K562 (cell line): ENCODE measurements at regions not wholly inside any gene's neighbourhood (a gene's known extent, or its start where the extent isn't known, plus 50 kb on each side); places are given as distances from the start of the nearest gene placed in this dataset.

Source experiments
- ARID4B ChIP-seq: sonication (generic); formaldehyde crosslinking; IDR thresholded peaks from 2 replicates; pipeline ENCODE4 v1.8.0; 2022; ENCODE audit warnings: mild to moderate bottlenecking, missing genetic modification reagents
- ATF7 ChIP-seq: fragments of 450-650 bp; IDR thresholded peaks from 2 replicates; pipeline ENCODE4 v1.7.1; 2014; ENCODE audit warnings: mild to moderate bottlenecking, moderate library complexity
- BDP1 ChIP-seq: IDR thresholded peaks from 3 replicates; pipeline ENCODE4 v1.6.1; 2011; ENCODE audit not compliant: insufficient read length, insufficient read depth
- CEBPB ChIP-seq: fragments of 450-650 bp; IDR thresholded peaks from 2 replicates; pipeline ENCODE4 v1.6.1; 2016; ENCODE audit warnings: missing genetic modification characterization, missing compliant biosample characterization
- FOXA3 ChIP-seq, 2 experiments: fragments of 450-650 bp in 1 of 2; sonication (generic) in 1 of 2; formaldehyde crosslinking; IDR thresholded peaks in 1 of 2; conservative IDR thresholded peaks in 1 of 2; 2 replicates each; pipeline versions ENCODE4 v1.4.0 to v1.8.0; 2020 to 2022; ENCODE audit warnings: mild to moderate bottlenecking in 2 of 2, missing genetic modification reagents in 1 of 2
- FOXJ3 ChIP-seq: sonication (generic); formaldehyde crosslinking; IDR thresholded peaks from 2 replicates; pipeline ENCODE4 v1.4.0; 2020; ENCODE audit warnings: mild to moderate bottlenecking, missing genetic modification reagents
- GATAD2A ChIP-seq: fragments of 450-650 bp; IDR thresholded peaks from 2 replicates; pipeline ENCODE4 v1.6.1; 2017
- KDM2B ChIP-seq: fragments of 250-450 bp; sonication (Bioruptor Pico); IDR thresholded peaks from 2 replicates; pipeline ENCODE4 v1.8.0; 2021; ENCODE audit warnings: mild to moderate bottlenecking, moderate library complexity
- MCM5 ChIP-seq: fragments of 450-650 bp; IDR thresholded peaks from 2 replicates; pipeline ENCODE4 v1.6.1; 2016; ENCODE audit warnings: low read depth
- MTA1 ChIP-seq: fragments of 450-650 bp; IDR thresholded peaks from 2 replicates; pipeline ENCODE4 v1.6.1; 2017; ENCODE audit warnings: borderline replicate concordance
- NFYB ChIP-seq: IDR thresholded peaks from 2 replicates; pipeline ENCODE4 v1.6.1; 2011; ENCODE audit warnings: mild to moderate bottlenecking, moderate library complexity; ENCODE audit not compliant: insufficient read length; ENCODE audit errors: extremely low read depth
- OTX1 ChIP-seq: fragments of 450-650 bp; formaldehyde crosslinking; IDR thresholded peaks from 2 replicates; pipeline ENCODE4 v1.4.0; 2022; ENCODE audit warnings: mild to moderate bottlenecking
- PYGO2 ChIP-seq: fragments of 450-650 bp; IDR thresholded peaks from 2 replicates; pipeline ENCODE4 v1.6.1; 2016; ENCODE audit warnings: mild to moderate bottlenecking, missing genetic modification characterization, moderate library complexity, missing compliant biosample characterization
- THRAP3 ChIP-seq: fragments of 450-650 bp; IDR thresholded peaks from 2 replicates; pipeline ENCODE4 v1.6.1; 2016; ENCODE audit warnings: mild to moderate bottlenecking, inconsistent platforms, borderline replicate concordance
- ZC3H11A ChIP-seq: IDR thresholded peaks from 2 replicates; pipeline ENCODE4 v1.6.1; 2012; ENCODE audit warnings: low read depth, low read length, improper control_type of control experiment
- ZNF280B ChIP-seq: fragments of 250-450 bp; sonication (Bioruptor Pico); IDR thresholded peaks from 2 replicates; pipeline ENCODE4 v1.5.1; 2021; ENCODE audit warnings: mild to moderate bottlenecking
- ZNF586 ChIP-seq: fragments of 450-650 bp; formaldehyde crosslinking; conservative IDR thresholded peaks from 2 replicates; pipeline ENCODE4 v1.4.0; 2020; ENCODE audit warnings: mild to moderate bottlenecking, moderate library complexity
- TF ChIP-seq, protein P1 (sequence below): sonication (generic); formaldehyde crosslinking; IDR thresholded peaks from 2 replicates; pipeline ENCODE4 v1.8.0; 2022; ENCODE audit warnings: missing genetic modification reagents, mild to moderate bottlenecking, moderate library complexity, borderline replicate concordance
- TF ChIP-seq, protein P2 (sequence below), 2 experiments: fragments of 250-450 bp in 1 of 2; fragments of 450-650 bp in 1 of 2; sonication (Bioruptor Pico) in 1 of 2; IDR thresholded peaks; 2 replicates each; pipeline versions ENCODE4 v1.6.1 to v1.8.0; 2016 to 2021; ENCODE audit warnings: mild to moderate bottlenecking in 2 of 2, moderate library complexity in 2 of 2, missing compliant biosample characterization in 1 of 2, missing genetic modification characterization in 1 of 2
- TF ChIP-seq, protein P3 (sequence below): sonication (generic); formaldehyde crosslinking; IDR thresholded peaks from 2 replicates; pipeline ENCODE4 v1.8.0; 2022; ENCODE audit warnings: missing genetic modification reagents, mild to moderate bottlenecking, borderline replicate concordance

GRCh38 chr2:195595825-195596224, 61.2 kb upstream of the SLC39A10 start (continued):
- TF ChIP-seq, protein P1, sequence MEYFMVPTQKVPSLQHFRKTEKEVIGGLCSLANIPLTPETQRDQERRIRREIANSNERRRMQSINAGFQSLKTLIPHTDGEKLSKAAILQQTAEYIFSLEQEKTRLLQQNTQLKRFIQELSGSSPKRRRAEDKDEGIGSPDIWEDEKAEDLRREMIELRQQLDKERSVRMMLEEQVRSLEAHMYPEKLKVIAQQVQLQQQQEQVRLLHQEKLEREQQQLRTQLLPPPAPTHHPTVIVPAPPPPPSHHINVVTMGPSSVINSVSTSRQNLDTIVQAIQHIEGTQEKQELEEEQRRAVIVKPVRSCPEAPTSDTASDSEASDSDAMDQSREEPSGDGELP: no peak
- TF ChIP-seq CEBPB (tag) (0 out of 2 replicates have a peak, but pooled peaks have one; percentile 36), PYGO2 (tag) (no peak), OTX1 (CRISPR knock-in tag) (no peak), GATAD2A (peak; percentile 39; the same call in 1 of the 2 replicates), ARID4B (CRISPR knock-in tag) (no peak), NFYB (no peak), ATF7 (peak; percentile 61), FOXA3 (CRISPR knock-in tag; conservative IDR thresholded peaks at IDR 0.05 in 1 of 2, IDR thresholded peaks at IDR 0.05 in 1 of 2) (no peak), ZC3H11A (no peak), THRAP3 (no peak), MCM5 (no peak), MTA1 (peak; percentile 88; the same call in 1 of the 2 replicates), BDP1 (no peak), FOXJ3 (CRISPR knock-in tag) (no peak), ZNF280B (no peak), ZNF586 (CRISPR knock-in tag) (no peak), KDM2B (CRISPR knock-in tag) (no peak)
- TF ChIP-seq, protein P2, sequence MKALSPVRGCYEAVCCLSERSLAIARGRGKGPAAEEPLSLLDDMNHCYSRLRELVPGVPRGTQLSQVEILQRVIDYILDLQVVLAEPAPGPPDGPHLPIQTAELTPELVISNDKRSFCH (CRISPR knock-in tag; IDR thresholded peaks at IDR 0.05): no peak
- TF ChIP-seq, protein P2 (tag; IDR thresholded peaks at IDR 0.05): no peak
- TF ChIP-seq, protein P3, sequence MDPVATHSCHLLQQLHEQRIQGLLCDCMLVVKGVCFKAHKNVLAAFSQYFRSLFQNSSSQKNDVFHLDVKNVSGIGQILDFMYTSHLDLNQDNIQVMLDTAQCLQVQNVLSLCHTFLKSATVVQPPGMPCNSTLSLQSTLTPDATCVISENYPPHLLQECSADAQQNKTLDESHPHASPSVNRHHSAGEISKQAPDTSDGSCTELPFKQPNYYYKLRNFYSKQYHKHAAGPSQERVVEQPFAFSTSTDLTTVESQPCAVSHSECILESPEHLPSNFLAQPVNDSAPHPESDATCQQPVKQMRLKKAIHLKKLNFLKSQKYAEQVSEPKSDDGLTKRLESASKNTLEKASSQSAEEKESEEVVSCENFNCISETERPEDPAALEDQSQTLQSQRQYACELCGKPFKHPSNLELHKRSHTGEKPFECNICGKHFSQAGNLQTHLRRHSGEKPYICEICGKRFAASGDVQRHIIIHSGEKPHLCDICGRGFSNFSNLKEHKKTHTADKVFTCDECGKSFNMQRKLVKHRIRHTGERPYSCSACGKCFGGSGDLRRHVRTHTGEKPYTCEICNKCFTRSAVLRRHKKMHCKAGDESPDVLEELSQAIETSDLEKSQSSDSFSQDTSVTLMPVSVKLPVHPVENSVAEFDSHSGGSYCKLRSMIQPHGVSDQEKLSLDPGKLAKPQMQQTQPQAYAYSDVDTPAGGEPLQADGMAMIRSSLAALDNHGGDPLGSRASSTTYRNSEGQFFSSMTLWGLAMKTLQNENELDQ (CRISPR knock-in tag): no peak
